Gastroesophageal sphincter (tissue), 3 donors: ENCODE measurements at regions not wholly inside any gene's neighbourhood (a gene's known extent, or its start where the extent isn't known, plus 50 kb on each side); places are given as distances from the start of the nearest gene placed in this dataset.

Source experiments
- EP300 ChIP-seq: sonication (generic); formaldehyde crosslinking; IDR thresholded peaks from one replicate; pipeline ENCODE4 v1.6.1; 2017; ENCODE audit warnings: antibody characterized with exemption, mild to moderate bottlenecking
- POLR2A ChIP-seq, 2 donors: fragments of 450-650 bp; IDR thresholded peaks; one replicate each; pipeline ENCODE4 v1.6.1; 2017; ENCODE audit warnings: antibody characterized with exemption in 2 of 2, mild to moderate bottlenecking in 2 of 2, moderate library complexity in 1 of 2
- POLR2AphosphoS5 ChIP-seq: sonication (generic); formaldehyde crosslinking; IDR thresholded peaks from one replicate; pipeline ENCODE4 v1.6.1; 2017; ENCODE audit warnings: antibody characterized with exemption
- TF ChIP-seq, protein P1 (sequence below), 4 experiments: fragments of 200-600 bp in 2 of 4; fragments of 450-650 bp in 2 of 4; sonication (generic) in 1 of 4; IDR thresholded peaks; one replicate each; pipeline ENCODE4 v1.5.1; 2017 to 2019; ENCODE audit warnings: antibody characterized with exemption in 4 of 4, mild to moderate bottlenecking in 2 of 4, moderate library complexity in 2 of 4

GRCh38 chr3:34034840-34035239 lies 236.4 kb downstream of the PDCD6IP start:
- TF ChIP-seq EP300, result no peak
- TF ChIP-seq, protein P1, sequence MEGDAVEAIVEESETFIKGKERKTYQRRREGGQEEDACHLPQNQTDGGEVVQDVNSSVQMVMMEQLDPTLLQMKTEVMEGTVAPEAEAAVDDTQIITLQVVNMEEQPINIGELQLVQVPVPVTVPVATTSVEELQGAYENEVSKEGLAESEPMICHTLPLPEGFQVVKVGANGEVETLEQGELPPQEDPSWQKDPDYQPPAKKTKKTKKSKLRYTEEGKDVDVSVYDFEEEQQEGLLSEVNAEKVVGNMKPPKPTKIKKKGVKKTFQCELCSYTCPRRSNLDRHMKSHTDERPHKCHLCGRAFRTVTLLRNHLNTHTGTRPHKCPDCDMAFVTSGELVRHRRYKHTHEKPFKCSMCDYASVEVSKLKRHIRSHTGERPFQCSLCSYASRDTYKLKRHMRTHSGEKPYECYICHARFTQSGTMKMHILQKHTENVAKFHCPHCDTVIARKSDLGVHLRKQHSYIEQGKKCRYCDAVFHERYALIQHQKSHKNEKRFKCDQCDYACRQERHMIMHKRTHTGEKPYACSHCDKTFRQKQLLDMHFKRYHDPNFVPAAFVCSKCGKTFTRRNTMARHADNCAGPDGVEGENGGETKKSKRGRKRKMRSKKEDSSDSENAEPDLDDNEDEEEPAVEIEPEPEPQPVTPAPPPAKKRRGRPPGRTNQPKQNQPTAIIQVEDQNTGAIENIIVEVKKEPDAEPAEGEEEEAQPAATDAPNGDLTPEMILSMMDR (IDR thresholded peaks at IDR 0.05), result no peak
- no peak for TF ChIP-seq POLR2AphosphoS5
- no peak for TF ChIP-seq POLR2A (IDR thresholded peaks at IDR 0.05)
